Neural crest cell (in vitro differentiated cells): ENCODE measurements at regions not wholly inside any gene's neighbourhood (a gene's known extent, or its start where the extent isn't known, plus 50 kb on each side); places are given as distances from the start of the nearest gene placed in this dataset.

Experiments used
- DNase-seq: peaks from one replicate; pipeline ENCODE4 v3.0.0; 2021; ENCODE audit warnings: low read depth, mixed read lengths, low spot score
- H3K27ac Mint-ChIP-seq: one replicate; pipeline ENCODE4 v1.8.0; 2021; ENCODE audit warnings: mild to moderate bottlenecking, mixed read lengths; ENCODE audit not compliant: unreplicated experiment
- H3K27me3 Mint-ChIP-seq: 2 replicates; pipeline ENCODE4 v1.8.0; 2021; ENCODE audit warnings: low read depth, mild to moderate bottlenecking, mixed read lengths
- H3K36me3 Mint-ChIP-seq: 2 replicates; pipeline ENCODE4 v1.8.0; 2021; ENCODE audit warnings: low read depth, mild to moderate bottlenecking, mixed read lengths
- H3K4me1 Mint-ChIP-seq: 2 replicates; pipeline ENCODE4 v1.8.0; 2021; ENCODE audit warnings: mixed read lengths
- H3K4me3 Mint-ChIP-seq: one replicate; pipeline ENCODE4 v1.8.0; 2021; ENCODE audit warnings: mild to moderate bottlenecking, mixed read lengths
- H3K9me3 Mint-ChIP-seq: 2 replicates; pipeline ENCODE4 v1.8.0; 2021; ENCODE audit warnings: mixed read lengths
- TF ChIP-seq, protein P1 (sequence below): fragments of 200-600 bp; sonication (generic); conservative IDR thresholded peaks from 2 replicates; pipeline ENCODE4 v1.5.0; 2021; ENCODE audit warnings: antibody characterized with exemption, mild to moderate bottlenecking

DNA sequence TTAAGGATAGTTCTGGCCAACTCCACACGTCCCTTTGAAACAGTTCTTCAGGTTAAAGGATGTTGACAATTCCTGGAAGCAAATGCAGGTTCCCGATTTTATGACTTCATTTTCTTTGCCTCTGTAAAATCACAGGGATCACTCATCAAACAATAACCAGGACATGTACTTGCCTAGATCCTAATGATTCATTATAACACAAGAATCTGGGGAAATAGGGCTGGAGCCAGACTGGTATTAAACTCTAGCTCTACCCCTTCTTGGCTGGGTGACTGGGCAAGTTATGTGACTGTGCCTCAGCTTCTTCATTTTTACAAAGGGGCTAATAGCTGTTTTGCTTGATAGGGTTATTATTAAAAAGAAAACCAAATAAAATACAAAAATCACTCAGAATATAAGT is 56.0 kb upstream of the KCND2 start:
- Mint-ChIP-seq H3K27me3 (no peaks in the 10 kb centered on the region), H3K4me1 (no peaks in the 10 kb centered on the region), H3K27ac (no peak overlapping the region), H3K4me3 (no peak overlapping the region), H3K36me3 (no peaks in the 10 kb centered on the region), H3K9me3 (no peaks in the 10 kb centered on the region)
- no peak for DNase-seq
- TF ChIP-seq, protein P1, sequence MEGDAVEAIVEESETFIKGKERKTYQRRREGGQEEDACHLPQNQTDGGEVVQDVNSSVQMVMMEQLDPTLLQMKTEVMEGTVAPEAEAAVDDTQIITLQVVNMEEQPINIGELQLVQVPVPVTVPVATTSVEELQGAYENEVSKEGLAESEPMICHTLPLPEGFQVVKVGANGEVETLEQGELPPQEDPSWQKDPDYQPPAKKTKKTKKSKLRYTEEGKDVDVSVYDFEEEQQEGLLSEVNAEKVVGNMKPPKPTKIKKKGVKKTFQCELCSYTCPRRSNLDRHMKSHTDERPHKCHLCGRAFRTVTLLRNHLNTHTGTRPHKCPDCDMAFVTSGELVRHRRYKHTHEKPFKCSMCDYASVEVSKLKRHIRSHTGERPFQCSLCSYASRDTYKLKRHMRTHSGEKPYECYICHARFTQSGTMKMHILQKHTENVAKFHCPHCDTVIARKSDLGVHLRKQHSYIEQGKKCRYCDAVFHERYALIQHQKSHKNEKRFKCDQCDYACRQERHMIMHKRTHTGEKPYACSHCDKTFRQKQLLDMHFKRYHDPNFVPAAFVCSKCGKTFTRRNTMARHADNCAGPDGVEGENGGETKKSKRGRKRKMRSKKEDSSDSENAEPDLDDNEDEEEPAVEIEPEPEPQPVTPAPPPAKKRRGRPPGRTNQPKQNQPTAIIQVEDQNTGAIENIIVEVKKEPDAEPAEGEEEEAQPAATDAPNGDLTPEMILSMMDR: no peak

GRCh38 chr7:120218712-120219111 is 54.3 kb upstream of the KCND2 start:
- H3K36me3 Mint-ChIP-seq: no peaks in the 10 kb centered on the region
- no peak overlapping the region for H3K27ac Mint-ChIP-seq
- H3K27me3 Mint-ChIP-seq: no peaks in the 10 kb centered on the region
- H3K4me3 Mint-ChIP-seq: no peak overlapping the region
- DNase-seq: no peak
- TF ChIP-seq, protein P1: no peak
- no peaks in the 10 kb centered on the region for H3K9me3 Mint-ChIP-seq
- no peaks in the 10 kb centered on the region for H3K4me1 Mint-ChIP-seq

DNA sequence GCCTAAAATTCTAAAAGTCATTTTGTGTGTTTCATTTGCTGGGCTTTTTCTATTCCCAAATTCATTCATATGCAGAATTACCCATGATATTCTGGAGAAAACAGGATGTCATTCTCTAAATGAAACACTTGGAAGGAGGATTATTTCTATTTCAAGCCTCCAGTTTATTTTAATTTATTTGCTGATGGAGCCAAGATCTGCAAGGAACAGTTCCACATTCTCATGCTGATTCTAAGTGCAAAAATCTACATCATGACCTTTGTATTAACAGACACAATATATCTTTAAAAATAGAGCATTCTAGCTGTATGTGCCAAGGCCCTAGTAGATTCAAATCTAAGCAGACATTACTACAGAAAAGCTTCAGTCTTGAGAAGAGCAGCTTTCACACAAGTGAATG is 51.3 kb upstream of the KCND2 start:
- Mint-ChIP-seq H3K4me1 (no peaks in the 10 kb centered on the region), H3K27ac (no peak overlapping the region), H3K27me3 (no peaks in the 10 kb centered on the region), H3K9me3 (no peaks in the 10 kb centered on the region), H3K36me3 (no peaks in the 10 kb centered on the region), H3K4me3 (no peak overlapping the region)
- no peak for DNase-seq
- TF ChIP-seq, protein P1: no peak
